Testis (tissue), 2 donors: ENCODE measurements at regions not wholly inside any gene's neighbourhood (a gene's known extent, or its start where the extent isn't known, plus 50 kb on each side); places are given as distances from the start of the nearest gene placed in this dataset.

Source experiments
- DNase-seq: peaks from one replicate; pipeline ENCODE4 v3.0.0-alpha.2; 2019
- H3K27ac ChIP-seq, 2 donors: fragments of 200-600 bp; sonication (generic); one replicate each; pipeline ENCODE4 v1.5.1; 2019
- H3K27me3 ChIP-seq: fragments of 200-600 bp; sonication (generic); one replicate; pipeline ENCODE4 v1.5.1; 2019
- H3K36me3 ChIP-seq: fragments of 200-600 bp; sonication (generic); one replicate; pipeline ENCODE4 v1.5.1; 2017; ENCODE audit warnings: low read depth; ENCODE audit errors: missing control alignments
- H3K4me1 ChIP-seq: fragments of 200-600 bp; sonication (generic); one replicate; pipeline ENCODE4 v1.5.1; 2019
- H3K4me3 ChIP-seq, 2 donors: fragments of 200-600 bp; sonication (generic); one replicate each; pipeline ENCODE4 v1.5.1; 2017 to 2019
- H3K9me3 ChIP-seq: fragments of 200-600 bp; sonication (generic); one replicate; pipeline ENCODE4 v1.5.1; 2017
- CTCF ChIP-seq, 3 experiments: fragments of 450-650 bp in 2 of 3; fragments of 200-600 bp in 1 of 3; sonication (generic) in 1 of 3; IDR thresholded peaks; one replicate each; pipeline ENCODE4 v1.5.1; 2016 to 2019; ENCODE audit warnings: antibody characterized with exemption in 3 of 3, mild to moderate bottlenecking in 2 of 3, moderate library complexity in 1 of 3
- POLR2A ChIP-seq: fragments of 450-650 bp; IDR thresholded peaks from one replicate; pipeline ENCODE4 v1.6.1; 2017; ENCODE audit warnings: antibody characterized with exemption, mild to moderate bottlenecking, moderate library complexity
- WGBS, 2 donors: methylation state at CpG; one replicate each; pipeline ENCODE4 v1.1.5; 2018; 5-methylcytosine and 5-hydroxymethylcytosine counted together
- intact Hi-C: fragments of 100-400 bp; cut with DNase I; formaldehyde crosslinking; loops from one replicate; pipeline ENCODE4 v1.15.1; 2023; ENCODE audit warnings: low total_unique reads

GRCh38 chr14:101453225-101453624 is 108.1 kb upstream of the DIO3 start:
- Histone ChIP-seq H3K4me1 (no peaks in the 10 kb centered on the region), H3K36me3 (no peaks in the 10 kb centered on the region), H3K9me3 (no peaks in the 10 kb centered on the region), H3K27ac (no peak overlapping the region), H3K27me3 (no peaks in the 10 kb centered on the region), H3K4me3 (no peak overlapping the region)
- DNase-seq: no peak
- intact Hi-C loops: no loop called here
- TF ChIP-seq CTCF (IDR thresholded peaks at IDR 0.05): no peak
- no peak for TF ChIP-seq POLR2A
- WGBS, 2 donors: 82 to 84% methylated on average over 7 of the region's 7 CpGs

GRCh38 chr14:101454229-101454628 is 107.1 kb upstream of the DIO3 start:
- H3K27me3 ChIP-seq: no peaks in the 10 kb centered on the region
- H3K36me3 ChIP-seq: no peaks in the 10 kb centered on the region
- TF ChIP-seq POLR2A (no peak), CTCF (IDR thresholded peaks at IDR 0.05) (no peak)
- WGBS, 2 donors: 83 to 92% methylated on average over 4 of the region's 4 CpGs
- H3K4me1 ChIP-seq: no peaks in the 10 kb centered on the region
- DNase-seq: no peak
- no peak overlapping the region for H3K27ac ChIP-seq
- no peak overlapping the region for H3K4me3 ChIP-seq
- intact Hi-C loops: no loop called here
- H3K9me3 ChIP-seq: no peaks in the 10 kb centered on the region

- H3K36me3 ChIP-seq: no peaks in the 10 kb centered on the region
- peaks cover 8% of the 10 kb centered on the region for H3K4me1 ChIP-seq
- intact Hi-C loops: no loop called here
- H3K27ac ChIP-seq: no peak overlapping the region
- no peaks in the 10 kb centered on the region for H3K9me3 ChIP-seq
- DNase-seq: no peak
- no peaks in the 10 kb centered on the region for H3K27me3 ChIP-seq
- H3K4me3 ChIP-seq: peak overlapping the region; percentile 22 to 34
- no peak for TF ChIP-seq CTCF (IDR thresholded peaks at IDR 0.05)
- no peak for TF ChIP-seq POLR2A
- 35 to 40% methylated on average over 32 of the region's 32 CpGs for WGBS, 2 donors
Observed at GRCh38 chr14:101456246-101457175, 104.8 kb upstream of the DIO3 start.

GRCh38 chr14:101457301-101457935 is 103.9 kb upstream of the DIO3 start:
- no peaks in the 10 kb centered on the region for H3K27me3 ChIP-seq
- peak overlapping the region in 1 of 2 donors; percentile 30 for H3K27ac ChIP-seq
- peak overlapping the region; percentile 22 to 58 for H3K4me3 ChIP-seq
- H3K9me3 ChIP-seq: no peaks in the 10 kb centered on the region
- intact Hi-C loops: no loop called here
- no peaks in the 10 kb centered on the region for H3K36me3 ChIP-seq
- peaks cover 8% of the 10 kb centered on the region for H3K4me1 ChIP-seq
- WGBS, 2 donors: 22 to 40% methylated on average over 24 to 66 of the region's 85 CpGs
- DNase-seq: no peak
- TF ChIP-seq POLR2A: no peak
- TF ChIP-seq CTCF (IDR thresholded peaks at IDR 0.05): no peak
